Natural killer cell (primary cell): ENCODE measurements at regions not wholly inside any gene's neighbourhood (a gene's known extent, or its start where the extent isn't known, plus 50 kb on each side); places are given as distances from the start of the nearest gene placed in this dataset.
A peak's percentile ranks its signal among the peaks of the same experiment; 100 is the strongest.

Experiments used
- ATAC-seq, 3 donors: fragments of 150-1000 bp in 2 of 3; fragments of 200-7000 bp in 1 of 3; cut with Tn5 transposase; 1 replicate in 1 of 3; 2 replicates in 2 of 3; pipeline ENCODE4 v1.10.0; 2021; ENCODE audit warnings: mild to moderate bottlenecking in 2 of 3, moderate library complexity in 2 of 3
- DNase-seq, 2 donors: peaks; one replicate each; pipeline versions ENCODE4 v3.0.0 to v3.0.0-alpha.2; 2013 to 2021; ENCODE audit warnings: mixed read lengths in 1 of 2
- H3K27ac ChIP-seq: one replicate; pipeline ENCODE4 v1.5.1; 2013; ENCODE audit warnings: mild to moderate bottlenecking, low read length
- H3K27me3 ChIP-seq: one replicate; pipeline ENCODE4 v1.6.1; 2013; ENCODE audit warnings: low read length; ENCODE audit not compliant: control insufficient read depth, insufficient read depth
- H3K36me3 ChIP-seq: one replicate; pipeline ENCODE4 v1.6.1; 2013; ENCODE audit warnings: low read length; ENCODE audit not compliant: control insufficient read depth, insufficient read depth
- H3K4me1 ChIP-seq: one replicate; pipeline ENCODE4 v1.6.1; 2013; ENCODE audit warnings: low read length; ENCODE audit not compliant: control insufficient read depth, insufficient read depth
- H3K4me3 ChIP-seq: one replicate; pipeline ENCODE4 v1.5.1; 2013; ENCODE audit warnings: low read length
- H3K9me3 ChIP-seq: one replicate; pipeline ENCODE4 v1.6.1; 2013; ENCODE audit warnings: low read length; ENCODE audit not compliant: control insufficient read depth, insufficient read depth
- H3K27ac Mint-ChIP-seq, 2 donors: one replicate each; pipeline ENCODE4 v1.8.0; 2022; ENCODE audit warnings: mild to moderate bottlenecking in 2 of 2, mixed read lengths in 2 of 2, moderate library complexity in 1 of 2
- H3K27me3 Mint-ChIP-seq, 2 donors: one replicate each; pipeline ENCODE4 v1.8.0; 2022; ENCODE audit warnings: low read depth in 2 of 2, mixed read lengths in 2 of 2
- H3K36me3 Mint-ChIP-seq: one replicate; pipeline ENCODE4 v1.8.0; 2022; ENCODE audit warnings: mixed read lengths
- H3K4me1 Mint-ChIP-seq, 2 donors: one replicate each; pipeline ENCODE4 v1.8.0; 2022; ENCODE audit warnings: mixed read lengths in 2 of 2
- H3K4me3 Mint-ChIP-seq: one replicate; pipeline ENCODE4 v1.8.0; 2022; ENCODE audit warnings: mild to moderate bottlenecking, moderate library complexity, mixed read lengths
- H3K9me3 Mint-ChIP-seq, 2 donors: one replicate each; pipeline ENCODE4 v1.8.0; 2022; ENCODE audit warnings: mixed read lengths in 2 of 2
- WGBS: methylation state at CpG from one replicate; pipeline ENCODE4 v1.1.7; 2013; ENCODE audit warnings: missing lambda C conversion rate; ENCODE audit not compliant: insufficient coverage; 5-methylcytosine and 5-hydroxymethylcytosine counted together
- intact Hi-C: fragments of 100-400 bp; cut with micrococcal nuclease; formaldehyde crosslinking; loops from one replicate; pipeline ENCODE4 v1.14.2; 2022
- TF ChIP-seq, protein P1 (sequence below): fragments of 200-600 bp; IDR thresholded peaks from one replicate; pipeline ENCODE4 v1.8.0; 2022; ENCODE audit warnings: antibody characterized with exemption

DNA sequence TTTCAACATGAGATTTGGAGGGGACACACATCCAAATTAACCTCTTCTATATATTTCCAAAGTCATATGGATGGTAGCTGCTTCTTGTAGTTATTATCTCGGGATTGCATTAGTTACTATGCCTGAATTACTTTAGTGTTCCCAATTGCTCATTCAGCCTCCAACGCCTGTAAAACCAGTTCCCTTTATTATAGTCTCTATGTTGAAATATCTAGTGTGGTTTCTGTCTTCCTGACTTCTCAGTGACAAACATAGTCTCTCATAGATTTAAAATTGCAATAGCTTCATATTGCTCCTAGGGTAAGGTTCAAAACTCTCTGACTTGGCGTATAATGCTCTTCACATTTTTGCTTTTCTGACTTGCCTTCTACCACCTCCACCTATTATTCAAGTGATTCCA is 366.4 kb downstream of the CASP12 start:
- ATAC-seq: no peak
- TF ChIP-seq, protein P1, sequence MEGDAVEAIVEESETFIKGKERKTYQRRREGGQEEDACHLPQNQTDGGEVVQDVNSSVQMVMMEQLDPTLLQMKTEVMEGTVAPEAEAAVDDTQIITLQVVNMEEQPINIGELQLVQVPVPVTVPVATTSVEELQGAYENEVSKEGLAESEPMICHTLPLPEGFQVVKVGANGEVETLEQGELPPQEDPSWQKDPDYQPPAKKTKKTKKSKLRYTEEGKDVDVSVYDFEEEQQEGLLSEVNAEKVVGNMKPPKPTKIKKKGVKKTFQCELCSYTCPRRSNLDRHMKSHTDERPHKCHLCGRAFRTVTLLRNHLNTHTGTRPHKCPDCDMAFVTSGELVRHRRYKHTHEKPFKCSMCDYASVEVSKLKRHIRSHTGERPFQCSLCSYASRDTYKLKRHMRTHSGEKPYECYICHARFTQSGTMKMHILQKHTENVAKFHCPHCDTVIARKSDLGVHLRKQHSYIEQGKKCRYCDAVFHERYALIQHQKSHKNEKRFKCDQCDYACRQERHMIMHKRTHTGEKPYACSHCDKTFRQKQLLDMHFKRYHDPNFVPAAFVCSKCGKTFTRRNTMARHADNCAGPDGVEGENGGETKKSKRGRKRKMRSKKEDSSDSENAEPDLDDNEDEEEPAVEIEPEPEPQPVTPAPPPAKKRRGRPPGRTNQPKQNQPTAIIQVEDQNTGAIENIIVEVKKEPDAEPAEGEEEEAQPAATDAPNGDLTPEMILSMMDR: no peak
- no peaks in the 10 kb centered on the region for H3K36me3 Mint-ChIP-seq
- intact Hi-C loops: loop anchor here (10.0 kb wide), 1 partner anchor 473 kb away; no protein-coding TSS in a partner anchor
- H3K4me3 ChIP-seq: no peak overlapping the region
- no peak overlapping the region for H3K27ac ChIP-seq
- H3K36me3 ChIP-seq: no peaks in the 10 kb centered on the region
- H3K27ac Mint-ChIP-seq: no peak overlapping the region
- DNase-seq: no peak
- H3K9me3 ChIP-seq: no peaks in the 10 kb centered on the region
- no peaks in the 10 kb centered on the region for H3K4me1 Mint-ChIP-seq
- H3K4me3 Mint-ChIP-seq: no peak overlapping the region
- H3K27me3 Mint-ChIP-seq: peaks cover 0 to 9% of the 10 kb centered on the region in 2 donors
- H3K4me1 ChIP-seq: no peaks in the 10 kb centered on the region
- no peaks in the 10 kb centered on the region for H3K27me3 ChIP-seq
- H3K9me3 Mint-ChIP-seq: no peaks in the 10 kb centered on the region
- 92% methylated on average over 1 of the region's 3 CpGs for WGBS

DNA sequence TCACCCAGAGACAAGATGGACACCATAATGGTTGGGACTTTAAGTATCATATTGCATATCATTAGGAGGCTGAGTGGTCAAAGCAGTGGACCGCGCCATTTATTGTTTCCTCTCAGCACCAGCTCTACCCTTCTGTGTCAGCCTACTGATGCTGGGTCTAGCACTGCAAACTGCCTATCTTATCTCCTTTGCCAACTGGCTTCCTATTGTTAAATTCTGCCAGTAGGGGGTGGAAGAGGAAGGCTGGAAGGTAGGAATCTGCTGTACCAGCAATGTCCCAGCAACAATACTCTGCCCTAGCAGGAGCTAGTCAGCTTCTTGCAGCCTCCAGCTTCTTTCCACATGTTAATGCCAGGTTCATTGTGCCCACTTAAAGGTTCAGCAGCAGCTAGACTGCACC is 367.1 kb upstream of the PDGFD start:
- peaks cover 0 to 9% of the 10 kb centered on the region in 2 donors for H3K27me3 Mint-ChIP-seq
- H3K27ac Mint-ChIP-seq: no peak overlapping the region
- Histone ChIP-seq H3K4me3 (no peak overlapping the region), H3K27ac (no peak overlapping the region), H3K36me3 (no peaks in the 10 kb centered on the region), H3K4me1 (no peaks in the 10 kb centered on the region), H3K9me3 (no peaks in the 10 kb centered on the region), H3K27me3 (no peaks in the 10 kb centered on the region)
- ATAC-seq (peak in 2 of 3 donors; percentile 29 to 40), DNase-seq (peak in 1 of 2 donors; percentile 48)
- H3K4me1 Mint-ChIP-seq: no peaks in the 10 kb centered on the region
- H3K4me3 Mint-ChIP-seq: no peak overlapping the region
- WGBS: 100% methylated on average over 2 of the region's 2 CpGs
- H3K9me3 Mint-ChIP-seq: no peaks in the 10 kb centered on the region
- TF ChIP-seq, protein P1: peak; percentile 9
- no peaks in the 10 kb centered on the region for H3K36me3 Mint-ChIP-seq
- intact Hi-C loops: loop anchor here (10.0 kb wide), 1 partner anchor 474 kb away; no protein-coding TSS in a partner anchor

DNA sequence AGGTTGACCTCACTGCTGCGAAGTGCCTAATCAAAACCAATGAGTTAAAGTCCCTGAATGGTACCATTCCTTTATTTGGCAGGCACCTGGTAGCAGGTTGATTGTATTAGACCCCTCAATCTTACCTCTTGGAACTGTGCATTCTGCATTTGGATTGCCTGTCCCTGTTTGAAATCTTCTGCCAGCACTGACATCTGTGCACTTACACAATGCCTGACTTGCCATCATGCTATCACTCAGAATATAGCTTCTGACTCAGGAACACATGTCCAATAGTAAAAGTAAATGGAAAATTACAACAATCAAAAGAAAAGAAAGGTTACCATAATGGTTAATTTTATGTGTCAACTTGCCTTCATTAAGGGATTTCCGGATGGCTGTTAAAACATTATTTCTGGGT is 366.0 kb upstream of the PDGFD start:
- no peaks in the 10 kb centered on the region for H3K27me3 ChIP-seq
- ATAC-seq (no peak), DNase-seq (no peak)
- H3K27ac Mint-ChIP-seq: no peak overlapping the region
- no peak overlapping the region for H3K4me3 Mint-ChIP-seq
- peaks cover 0 to 9% of the 10 kb centered on the region in 2 donors for H3K27me3 Mint-ChIP-seq
- intact Hi-C loops: loop anchor here (10.0 kb wide), 1 partner anchor 475 kb away; no protein-coding TSS in a partner anchor
- 84% methylated on average over 1 of the region's 2 CpGs for WGBS
- H3K4me1 Mint-ChIP-seq: no peaks in the 10 kb centered on the region
- H3K4me3 ChIP-seq: no peak overlapping the region
- H3K27ac ChIP-seq: no peak overlapping the region
- TF ChIP-seq, protein P1: no peak
- no peaks in the 10 kb centered on the region for H3K36me3 Mint-ChIP-seq
- no peaks in the 10 kb centered on the region for H3K36me3 ChIP-seq
- no peaks in the 10 kb centered on the region for H3K4me1 ChIP-seq
- H3K9me3 ChIP-seq: no peaks in the 10 kb centered on the region
- no peaks in the 10 kb centered on the region for H3K9me3 Mint-ChIP-seq

DNA sequence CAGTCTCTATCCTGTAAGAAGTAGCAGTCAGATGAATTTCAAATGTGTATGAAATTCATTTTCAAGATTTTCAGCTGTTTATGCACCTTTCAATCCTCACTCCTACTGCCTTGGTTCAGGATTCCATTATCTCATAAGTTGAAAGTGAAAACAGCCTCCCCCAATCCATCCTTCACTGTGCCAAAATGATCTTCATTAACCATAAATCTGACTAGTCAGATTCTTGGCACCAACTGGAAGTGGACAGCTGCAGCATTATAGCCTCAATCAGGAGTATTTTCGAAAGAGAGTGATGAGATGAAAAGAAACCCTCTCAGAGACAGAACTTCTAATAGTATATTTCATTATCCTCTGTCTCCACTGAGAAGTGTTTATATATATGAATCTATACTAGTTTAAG is 365.3 kb upstream of the PDGFD start:
- DNase-seq (no peak), ATAC-seq (no peak)
- no peaks in the 10 kb centered on the region for H3K9me3 Mint-ChIP-seq
- H3K27ac Mint-ChIP-seq: no peak overlapping the region
- WGBS: no CpG with 5 or more reads among the region's 1 CpG
- Histone ChIP-seq H3K4me3 (no peak overlapping the region), H3K36me3 (no peaks in the 10 kb centered on the region), H3K27me3 (no peaks in the 10 kb centered on the region), H3K9me3 (no peaks in the 10 kb centered on the region), H3K27ac (no peak overlapping the region), H3K4me1 (no peaks in the 10 kb centered on the region)
- intact Hi-C loops: no loop called here
- TF ChIP-seq, protein P1: no peak
- H3K4me3 Mint-ChIP-seq: no peak overlapping the region
- no peaks in the 10 kb centered on the region for H3K4me1 Mint-ChIP-seq
- no peaks in the 10 kb centered on the region for H3K36me3 Mint-ChIP-seq
- peaks cover 0 to 9% of the 10 kb centered on the region in 2 donors for H3K27me3 Mint-ChIP-seq
